Liver (tissue), 3 donors: ENCODE measurements at regions not wholly inside any gene's neighbourhood (a gene's known extent, or its start where the extent isn't known, plus 50 kb on each side); places are given as distances from the start of the nearest gene placed in this dataset.

Experiments used
- ATF3 ChIP-seq: IDR thresholded peaks from 2 replicates; pipeline ENCODE4 v1.6.1; 2016; ENCODE audit warnings: antibody characterized with exemption
- FOXA1 ChIP-seq: IDR thresholded peaks from 2 replicates; pipeline ENCODE4 v1.6.1; 2016; ENCODE audit warnings: antibody characterized with exemption
- FOXA2 ChIP-seq: IDR thresholded peaks from 2 replicates; pipeline ENCODE4 v1.6.1; 2016; ENCODE audit warnings: antibody characterized with exemption
- GABPA ChIP-seq, 2 donors: IDR thresholded peaks in 1 of 2; conservative IDR thresholded peaks in 1 of 2; 2 replicates each; pipeline ENCODE4 v1.6.1; 2016; ENCODE audit warnings: antibody characterized with exemption in 2 of 2, mild to moderate bottlenecking in 1 of 2, moderate library complexity in 1 of 2
- HNF4G ChIP-seq: IDR thresholded peaks from 2 replicates; pipeline ENCODE4 v1.6.1; 2016; ENCODE audit warnings: antibody characterized with exemption
- RAD21 ChIP-seq, 2 donors: IDR thresholded peaks; 2 replicates each; pipeline ENCODE4 v1.6.1; 2016; ENCODE audit warnings: antibody characterized with exemption in 2 of 2, mild to moderate bottlenecking in 2 of 2
- REST ChIP-seq: IDR thresholded peaks from 2 replicates; pipeline ENCODE4 v1.6.1; 2016; ENCODE audit warnings: antibody characterized with exemption, mild to moderate bottlenecking
- RXRA ChIP-seq, 2 donors: IDR thresholded peaks; 2 replicates each; pipeline ENCODE4 v1.6.1; 2017 to 2018; ENCODE audit warnings: antibody characterized with exemption in 2 of 2, mild to moderate bottlenecking in 1 of 2
- SP1 ChIP-seq: IDR thresholded peaks from 2 replicates; pipeline ENCODE4 v1.6.1; 2018; ENCODE audit warnings: antibody characterized with exemption, mild to moderate bottlenecking
- TAF1 ChIP-seq: conservative IDR thresholded peaks from 2 replicates; pipeline ENCODE4 v1.6.1; 2016; ENCODE audit warnings: antibody characterized with exemption, mild to moderate bottlenecking
- YY1 ChIP-seq: IDR thresholded peaks from 2 replicates; pipeline ENCODE4 v1.6.1; 2016; ENCODE audit warnings: antibody characterized with exemption, mild to moderate bottlenecking
- TF ChIP-seq, protein P1 (sequence below): fragments of 150-350 bp; IDR thresholded peaks from 2 replicates; pipeline ENCODE4 v1.5.1; 2017; ENCODE audit warnings: improper control_type of control experiment, low read depth, low read length; ENCODE audit not compliant: missing input control
- TF ChIP-seq, protein P2 (sequence below): IDR thresholded peaks from 2 replicates; pipeline ENCODE4 v1.6.1; 2016; ENCODE audit warnings: antibody characterized with exemption
- TF ChIP-seq, protein P3 (sequence below): IDR thresholded peaks from 2 replicates; pipeline ENCODE4 v1.6.1; 2016; ENCODE audit warnings: antibody characterized with exemption
- donor health status: healthy.
- donor health status: healthy.

GRCh38 chr5:77928776-77929300 is 152.7 kb upstream of the TBCA start:
- TF ChIP-seq, protein P1, sequence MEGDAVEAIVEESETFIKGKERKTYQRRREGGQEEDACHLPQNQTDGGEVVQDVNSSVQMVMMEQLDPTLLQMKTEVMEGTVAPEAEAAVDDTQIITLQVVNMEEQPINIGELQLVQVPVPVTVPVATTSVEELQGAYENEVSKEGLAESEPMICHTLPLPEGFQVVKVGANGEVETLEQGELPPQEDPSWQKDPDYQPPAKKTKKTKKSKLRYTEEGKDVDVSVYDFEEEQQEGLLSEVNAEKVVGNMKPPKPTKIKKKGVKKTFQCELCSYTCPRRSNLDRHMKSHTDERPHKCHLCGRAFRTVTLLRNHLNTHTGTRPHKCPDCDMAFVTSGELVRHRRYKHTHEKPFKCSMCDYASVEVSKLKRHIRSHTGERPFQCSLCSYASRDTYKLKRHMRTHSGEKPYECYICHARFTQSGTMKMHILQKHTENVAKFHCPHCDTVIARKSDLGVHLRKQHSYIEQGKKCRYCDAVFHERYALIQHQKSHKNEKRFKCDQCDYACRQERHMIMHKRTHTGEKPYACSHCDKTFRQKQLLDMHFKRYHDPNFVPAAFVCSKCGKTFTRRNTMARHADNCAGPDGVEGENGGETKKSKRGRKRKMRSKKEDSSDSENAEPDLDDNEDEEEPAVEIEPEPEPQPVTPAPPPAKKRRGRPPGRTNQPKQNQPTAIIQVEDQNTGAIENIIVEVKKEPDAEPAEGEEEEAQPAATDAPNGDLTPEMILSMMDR, result no peak
- TF ChIP-seq REST (no peak), GABPA (IDR thresholded peaks at IDR 0.05 in 1 of 2, conservative IDR thresholded peaks at IDR 0.05 in 1 of 2) (no peak), RXRA (IDR thresholded peaks at IDR 0.05) (no peak), HNF4G (no peak), RAD21 (IDR thresholded peaks at IDR 0.05) (no peak), ATF3 (no peak), YY1 (no peak), FOXA2 (no peak), TAF1 (no peak), SP1 (no peak), FOXA1 (no peak)
- TF ChIP-seq, protein P2, sequence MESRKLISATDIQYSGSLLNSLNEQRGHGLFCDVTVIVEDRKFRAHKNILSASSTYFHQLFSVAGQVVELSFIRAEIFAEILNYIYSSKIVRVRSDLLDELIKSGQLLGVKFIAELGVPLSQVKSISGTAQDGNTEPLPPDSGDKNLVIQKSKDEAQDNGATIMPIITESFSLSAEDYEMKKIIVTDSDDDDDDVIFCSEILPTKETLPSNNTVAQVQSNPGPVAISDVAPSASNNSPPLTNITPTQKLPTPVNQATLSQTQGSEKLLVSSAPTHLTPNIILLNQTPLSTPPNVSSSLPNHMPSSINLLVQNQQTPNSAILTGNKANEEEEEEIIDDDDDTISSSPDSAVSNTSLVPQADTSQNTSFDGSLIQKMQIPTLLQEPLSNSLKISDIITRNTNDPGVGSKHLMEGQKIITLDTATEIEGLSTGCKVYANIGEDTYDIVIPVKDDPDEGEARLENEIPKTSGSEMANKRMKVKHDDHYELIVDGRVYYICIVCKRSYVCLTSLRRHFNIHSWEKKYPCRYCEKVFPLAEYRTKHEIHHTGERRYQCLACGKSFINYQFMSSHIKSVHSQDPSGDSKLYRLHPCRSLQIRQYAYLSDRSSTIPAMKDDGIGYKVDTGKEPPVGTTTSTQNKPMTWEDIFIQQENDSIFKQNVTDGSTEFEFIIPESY, result no peak
- TF ChIP-seq, protein P3, sequence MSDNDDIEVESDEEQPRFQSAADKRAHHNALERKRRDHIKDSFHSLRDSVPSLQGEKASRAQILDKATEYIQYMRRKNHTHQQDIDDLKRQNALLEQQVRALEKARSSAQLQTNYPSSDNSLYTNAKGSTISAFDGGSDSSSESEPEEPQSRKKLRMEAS, result no peak
